Kasumi-1 (cell line): ENCODE measurements at regions not wholly inside any gene's neighbourhood (a gene's known extent, or its start where the extent isn't known, plus 50 kb on each side); places are given as distances from the start of the nearest gene placed in this dataset.

ENCODE experiments used
- DNase-seq, 2 experiments: peaks; one replicate each; lab custom pipeline; 2025; lab: John Stamatoyannopoulos, UW

GRCh38 chr10:3482200-3482993, 302.6 kb downstream of the KLF6 start:
- peak; percentile 96 for DNase-seq

GRCh38 chr10:3481496-3481895, 303.5 kb downstream of the KLF6 start:
- DNase-seq, result no peak

- no peak for DNase-seq
Measured at GRCh38 chr10:3480990-3481315, 304.1 kb downstream of the KLF6 start.

- no peak for DNase-seq
Measured at GRCh38 chr10:3480281-3480989, 304.6 kb downstream of the KLF6 start.

GRCh38 chr10:3478632-3479240, 306.2 kb upstream of the PITRM1 start:
- DNase-seq, result no peak

GRCh38 chr10:3478153-3478552, 305.6 kb upstream of the PITRM1 start:
- no peak for DNase-seq

- DNase-seq, result no peak
Measured at GRCh38 chr10:3477683-3478082, 305.1 kb upstream of the PITRM1 start.

- DNase-seq, result no peak
Measured at GRCh38 chr10:3476640-3477448, 304.3 kb upstream of the PITRM1 start.

- no peak for DNase-seq
Measured at GRCh38 chr10:3476186-3476585, 303.6 kb upstream of the PITRM1 start.

GRCh38 chr10:3475367-3475766, 302.8 kb upstream of the PITRM1 start:
- no peak for DNase-seq

GRCh38 chr10:3474266-3474665, 301.7 kb upstream of the PITRM1 start:
- no peak for DNase-seq

GRCh38 chr10:3473271-3473670, 300.7 kb upstream of the PITRM1 start:
- no peak for DNase-seq

- no peak for DNase-seq
Measured at GRCh38 chr10:3472287-3473051, 299.9 kb upstream of the PITRM1 start.

GRCh38 chr10:3471927-3472286, 299.3 kb upstream of the PITRM1 start:
- DNase-seq, result no peak

- no peak for DNase-seq
Measured at GRCh38 chr10:3471472-3471871, 298.9 kb upstream of the PITRM1 start.

GRCh38 chr10:3470191-3470590, 297.6 kb upstream of the PITRM1 start:
- DNase-seq, result no peak

- no peak for DNase-seq
Measured at GRCh38 chr10:3469639-3470020, 297.0 kb upstream of the PITRM1 start.

GRCh38 chr10:3468919-3469638, 296.5 kb upstream of the PITRM1 start:
- peak; percentile 82 to 92 for DNase-seq

- DNase-seq, result peak; percentile 30 to 34
Measured at GRCh38 chr10:3467052-3467951, 294.7 kb upstream of the PITRM1 start.

GRCh38 chr10:3465406-3465891, 292.9 kb upstream of the PITRM1 start:
- DNase-seq, result peak; percentile 48 to 55
